OCI-LY3 (cell line): ENCODE measurements at regions not wholly inside any gene's neighbourhood (a gene's known extent, or its start where the extent isn't known, plus 50 kb on each side); places are given as distances from the start of the nearest gene placed in this dataset.

Source experiments
- H2AFZ ChIP-seq: fragments of 200-600, 300-600 bp; shearing (Covaris generic); 2 replicates; pipeline ENCODE4 v1.6.0; 2014; ENCODE audit warnings: antibody characterized with exemption, low read depth, low read length
- H3K27ac ChIP-seq: fragments of 200-600, 300-600 bp; sonication (generic); 2 replicates; pipeline ENCODE4 v1.5.1; 2014; ENCODE audit warnings: mild to moderate bottlenecking, low read length, moderate library complexity, mixed read lengths
- H3K27me3 ChIP-seq: fragments of 200-600, 300-600 bp; sonication (generic); 2 replicates; pipeline ENCODE4 v1.6.1; 2014; ENCODE audit warnings: low read depth, low read length, mixed read lengths
- H3K36me3 ChIP-seq: fragments of 200-600, 300-600 bp; sonication (generic); replicated peaks from 2 replicates; pipeline ENCODE3; 2014; ENCODE audit warnings: low read depth, low read length, mixed read lengths
- H3K4me1 ChIP-seq: fragments of 300-600, 200-600 bp; sonication (generic); 2 replicates; pipeline ENCODE4 v1.6.1; 2014; ENCODE audit warnings: low read length, mixed read lengths
- H3K4me2 ChIP-seq: fragments of 200-600, 300-600 bp; sonication (generic); 2 replicates; pipeline ENCODE4 v1.6.1; 2014; ENCODE audit warnings: low read length, mixed read lengths
- H3K4me3 ChIP-seq: fragments of 300-600, 200-600 bp; sonication (generic); 2 replicates; pipeline ENCODE4 v1.5.1; 2014; ENCODE audit warnings: antibody characterized with exemption, mild to moderate bottlenecking, low read length, moderate library complexity
- H3K79me2 ChIP-seq: fragments of 300-600, 200-600 bp; shearing (Covaris generic); 2 replicates; pipeline ENCODE4 v1.6.1; 2014; ENCODE audit warnings: mild to moderate bottlenecking, low read length, mixed read lengths
- H3K9ac ChIP-seq: fragments of 300-600, 200-600 bp; shearing (Covaris generic); 2 replicates; pipeline ENCODE4 v1.6.0; 2014; ENCODE audit warnings: mild to moderate bottlenecking, low read length, moderate library complexity
- H3K9me3 ChIP-seq: fragments of 200-600, 300-600 bp; shearing (Covaris generic); 2 replicates; pipeline ENCODE4 v1.6.1; 2014; ENCODE audit warnings: low read length, mixed read lengths; ENCODE audit not compliant: insufficient read depth
- H4K20me1 ChIP-seq: fragments of 200-600, 300-600 bp; sonication (generic); 2 replicates; pipeline ENCODE4 v1.6.1; 2016; ENCODE audit warnings: low read length, mixed read lengths; ENCODE audit not compliant: insufficient read depth
- EZH2phosphoT487 ChIP-seq: fragments of 200-600 bp; shearing (Covaris generic); IDR thresholded peaks from 2 replicates; pipeline ENCODE4 v1.6.1; 2018; ENCODE audit warnings: antibody characterized with exemption, mixed run types, low read depth
- TF ChIP-seq, protein P1 (sequence below): fragments of 200-600, 300-600 bp; sonication (generic); IDR thresholded peaks from 2 replicates; pipeline ENCODE4 v1.5.1; 2014; ENCODE audit warnings: antibody characterized with exemption, low read length, low read depth

DNA sequence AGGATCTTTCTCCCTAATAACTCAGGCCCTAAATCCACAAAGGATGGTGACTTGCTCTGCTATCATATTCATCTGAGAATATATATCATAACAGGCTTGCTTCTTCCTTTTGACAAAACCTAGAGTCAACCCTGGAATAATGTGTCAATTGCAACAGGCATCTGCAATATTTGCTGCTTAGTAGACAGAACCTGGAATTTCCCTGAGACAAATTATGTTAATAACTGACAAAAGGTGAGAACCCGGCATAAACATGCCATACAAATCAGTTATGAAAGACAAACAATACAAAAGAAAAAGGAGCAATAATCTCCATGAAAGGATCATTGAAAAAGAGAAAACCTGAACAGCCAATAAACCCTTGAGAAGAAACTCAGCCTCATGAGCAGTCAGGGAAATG lies 114.5 kb upstream of the CDCA7L start:
- H3K79me2 ChIP-seq = no peaks in the 10 kb centered on the region
- no peak overlapping the region for H3K4me2 ChIP-seq
- H3K9me3 ChIP-seq = no peaks in the 10 kb centered on the region
- no peak overlapping the region for H3K9ac ChIP-seq
- H3K4me3 ChIP-seq = no peak overlapping the region
- no peaks in the 10 kb centered on the region for H3K36me3 ChIP-seq
- no peak overlapping the region for H2AFZ ChIP-seq
- no peaks in the 10 kb centered on the region for H4K20me1 ChIP-seq
- no peak overlapping the region for H3K27ac ChIP-seq
- H3K27me3 ChIP-seq = no peaks in the 10 kb centered on the region
- TF ChIP-seq, protein P1, sequence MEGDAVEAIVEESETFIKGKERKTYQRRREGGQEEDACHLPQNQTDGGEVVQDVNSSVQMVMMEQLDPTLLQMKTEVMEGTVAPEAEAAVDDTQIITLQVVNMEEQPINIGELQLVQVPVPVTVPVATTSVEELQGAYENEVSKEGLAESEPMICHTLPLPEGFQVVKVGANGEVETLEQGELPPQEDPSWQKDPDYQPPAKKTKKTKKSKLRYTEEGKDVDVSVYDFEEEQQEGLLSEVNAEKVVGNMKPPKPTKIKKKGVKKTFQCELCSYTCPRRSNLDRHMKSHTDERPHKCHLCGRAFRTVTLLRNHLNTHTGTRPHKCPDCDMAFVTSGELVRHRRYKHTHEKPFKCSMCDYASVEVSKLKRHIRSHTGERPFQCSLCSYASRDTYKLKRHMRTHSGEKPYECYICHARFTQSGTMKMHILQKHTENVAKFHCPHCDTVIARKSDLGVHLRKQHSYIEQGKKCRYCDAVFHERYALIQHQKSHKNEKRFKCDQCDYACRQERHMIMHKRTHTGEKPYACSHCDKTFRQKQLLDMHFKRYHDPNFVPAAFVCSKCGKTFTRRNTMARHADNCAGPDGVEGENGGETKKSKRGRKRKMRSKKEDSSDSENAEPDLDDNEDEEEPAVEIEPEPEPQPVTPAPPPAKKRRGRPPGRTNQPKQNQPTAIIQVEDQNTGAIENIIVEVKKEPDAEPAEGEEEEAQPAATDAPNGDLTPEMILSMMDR = no peak
- no peak for TF ChIP-seq EZH2phosphoT487
- H3K4me1 ChIP-seq = no peaks in the 10 kb centered on the region

DNA sequence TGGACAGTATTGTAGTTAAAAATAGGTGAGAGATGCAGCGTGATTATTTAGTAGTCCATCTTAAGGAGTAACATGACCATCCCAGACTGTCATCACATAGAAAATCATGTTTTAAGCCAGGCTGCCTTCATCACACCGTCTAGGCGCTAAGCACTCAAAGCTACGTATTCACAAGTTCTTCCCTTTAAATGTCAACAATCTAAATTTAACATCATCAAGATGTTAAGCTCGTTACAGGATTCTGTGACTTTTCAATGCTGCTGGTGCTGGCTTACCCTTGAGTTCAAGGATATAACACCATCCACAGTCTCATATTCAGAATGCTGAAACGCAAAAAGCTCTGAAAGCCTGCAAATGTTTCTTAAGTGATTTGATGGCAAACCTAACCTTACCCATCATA lies 109.5 kb upstream of the CDCA7L start:
- TF ChIP-seq, protein P1 = no peak
- TF ChIP-seq EZH2phosphoT487 = no peak
- Histone ChIP-seq H3K4me1 (no peaks in the 10 kb centered on the region), H3K4me2 (no peak overlapping the region), H3K4me3 (no peak overlapping the region), H3K36me3 (no peaks in the 10 kb centered on the region), H4K20me1 (no peaks in the 10 kb centered on the region), H3K27me3 (no peaks in the 10 kb centered on the region), H3K79me2 (no peaks in the 10 kb centered on the region), H3K9me3 (no peaks in the 10 kb centered on the region), H3K9ac (no peak overlapping the region), H2AFZ (no peak overlapping the region), H3K27ac (no peak overlapping the region)

DNA sequence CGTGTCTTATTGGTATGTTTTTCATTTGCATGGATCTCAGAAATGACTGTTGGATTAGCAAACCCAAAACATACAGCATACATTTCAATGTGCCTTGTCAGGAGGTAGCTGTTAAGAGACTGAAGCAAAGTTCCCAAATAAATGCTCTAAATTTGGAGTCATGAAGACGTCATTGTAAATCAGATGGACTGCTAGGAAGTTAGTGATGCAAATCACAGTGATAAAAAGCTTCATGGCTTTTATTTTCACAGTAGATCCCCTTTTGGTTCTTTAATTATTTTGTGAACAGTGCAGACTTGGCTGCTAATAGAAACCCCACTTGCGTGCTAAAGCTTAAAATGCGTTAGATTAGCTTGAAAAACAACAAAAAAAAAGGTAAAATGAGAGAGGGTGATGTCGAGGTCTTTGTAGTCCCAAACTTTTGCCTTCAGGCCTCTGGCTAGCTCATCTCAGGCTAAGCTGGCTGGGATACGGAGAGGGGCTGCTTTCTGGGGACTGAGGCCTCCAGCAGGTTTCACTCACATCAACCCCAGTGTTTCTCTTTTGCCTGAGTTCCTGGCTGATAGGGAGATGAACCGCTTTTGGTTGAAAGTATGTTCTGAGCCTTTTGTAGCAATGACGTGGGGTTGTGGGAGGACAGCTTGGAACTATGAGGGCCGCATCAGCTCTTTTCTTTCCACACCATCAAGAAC lies 107.1 kb upstream of the CDCA7L start:
- no peak for TF ChIP-seq EZH2phosphoT487
- H3K79me2 ChIP-seq = no peaks in the 10 kb centered on the region
- H3K4me2 ChIP-seq = no peak overlapping the region
- H4K20me1 ChIP-seq = no peaks in the 10 kb centered on the region
- H3K9ac ChIP-seq = no peak overlapping the region
- H3K4me3 ChIP-seq = no peak overlapping the region
- H3K27me3 ChIP-seq = no peaks in the 10 kb centered on the region
- no peaks in the 10 kb centered on the region for H3K4me1 ChIP-seq
- no peak overlapping the region for H3K27ac ChIP-seq
- H3K9me3 ChIP-seq = no peaks in the 10 kb centered on the region
- H2AFZ ChIP-seq = no peak overlapping the region
- no peaks in the 10 kb centered on the region for H3K36me3 ChIP-seq

DNA sequence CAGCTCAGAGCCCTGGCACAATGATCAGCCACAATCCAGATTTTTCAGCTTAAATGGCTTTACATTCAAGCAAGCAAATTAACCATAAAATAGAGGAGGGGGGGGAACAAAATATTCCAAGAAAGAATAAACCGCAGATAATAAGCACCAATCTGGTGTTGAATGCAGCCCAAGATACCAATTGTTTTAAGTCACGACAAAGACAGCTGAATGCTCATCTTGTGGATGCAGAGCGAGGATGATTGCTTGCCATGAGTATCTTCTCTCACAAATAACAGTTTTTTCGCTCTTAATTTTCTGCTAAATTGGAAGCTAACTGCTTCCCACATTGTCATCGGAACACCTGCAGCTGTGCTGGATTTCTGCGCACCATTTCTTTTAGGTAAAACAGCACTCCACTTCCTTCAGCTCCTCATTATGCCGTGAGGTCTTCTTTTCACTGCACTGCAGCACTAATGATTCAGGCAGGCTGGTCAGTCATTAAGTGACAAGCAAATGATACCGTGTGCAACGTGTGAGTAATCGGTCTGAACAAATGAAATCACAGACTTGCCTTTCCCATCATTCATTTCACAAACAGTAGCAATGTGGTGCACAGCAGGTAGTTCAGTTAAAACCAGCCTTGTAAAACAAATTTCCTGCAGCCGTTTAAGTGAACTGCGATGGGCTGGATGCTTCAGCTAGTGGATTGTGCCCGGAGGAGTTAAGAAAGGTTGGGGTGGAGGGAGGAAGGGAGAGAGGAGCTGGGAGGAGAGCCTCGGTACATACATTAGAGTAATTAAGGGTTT lies 106.4 kb upstream of the CDCA7L start:
- H3K9me3 ChIP-seq = no peaks in the 10 kb centered on the region
- no peak overlapping the region for H2AFZ ChIP-seq
- no peak overlapping the region for H3K27ac ChIP-seq
- H3K4me3 ChIP-seq = no peak overlapping the region
- H3K79me2 ChIP-seq = no peaks in the 10 kb centered on the region
- H4K20me1 ChIP-seq = no peaks in the 10 kb centered on the region
- TF ChIP-seq, protein P1 = no peak
- TF ChIP-seq EZH2phosphoT487 = no peak
- no peaks in the 10 kb centered on the region for H3K27me3 ChIP-seq
- no peak overlapping the region for H3K9ac ChIP-seq
- H3K4me2 ChIP-seq = no peak overlapping the region
- H3K4me1 ChIP-seq = no peaks in the 10 kb centered on the region
- no peaks in the 10 kb centered on the region for H3K36me3 ChIP-seq
